ENCODE measurements at regions not wholly inside any gene's neighbourhood (a gene's known extent, or its start where the extent isn't known, plus 50 kb on each side); places are given as distances from the start of the nearest gene placed in this dataset.

GRCh38 chr2:55099878-55100820, 49.9 kb upstream of the RTN4 start:
- TF ChIP-seq, protein P1, sequence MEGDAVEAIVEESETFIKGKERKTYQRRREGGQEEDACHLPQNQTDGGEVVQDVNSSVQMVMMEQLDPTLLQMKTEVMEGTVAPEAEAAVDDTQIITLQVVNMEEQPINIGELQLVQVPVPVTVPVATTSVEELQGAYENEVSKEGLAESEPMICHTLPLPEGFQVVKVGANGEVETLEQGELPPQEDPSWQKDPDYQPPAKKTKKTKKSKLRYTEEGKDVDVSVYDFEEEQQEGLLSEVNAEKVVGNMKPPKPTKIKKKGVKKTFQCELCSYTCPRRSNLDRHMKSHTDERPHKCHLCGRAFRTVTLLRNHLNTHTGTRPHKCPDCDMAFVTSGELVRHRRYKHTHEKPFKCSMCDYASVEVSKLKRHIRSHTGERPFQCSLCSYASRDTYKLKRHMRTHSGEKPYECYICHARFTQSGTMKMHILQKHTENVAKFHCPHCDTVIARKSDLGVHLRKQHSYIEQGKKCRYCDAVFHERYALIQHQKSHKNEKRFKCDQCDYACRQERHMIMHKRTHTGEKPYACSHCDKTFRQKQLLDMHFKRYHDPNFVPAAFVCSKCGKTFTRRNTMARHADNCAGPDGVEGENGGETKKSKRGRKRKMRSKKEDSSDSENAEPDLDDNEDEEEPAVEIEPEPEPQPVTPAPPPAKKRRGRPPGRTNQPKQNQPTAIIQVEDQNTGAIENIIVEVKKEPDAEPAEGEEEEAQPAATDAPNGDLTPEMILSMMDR (IDR thresholded peaks at IDR 0.05) = no peak
- no peak for TF ChIP-seq POLR2A (IDR thresholded peaks at IDR 0.05)

Measured in lower leg skin (tissue), 3 donors.